GM23338 (cell line): ENCODE measurements at regions not wholly inside any gene's neighbourhood (a gene's known extent, or its start where the extent isn't known, plus 50 kb on each side); places are given as distances from the start of the nearest gene placed in this dataset.

Experiments used
- ATAC-seq: fragments of 200-7000 bp; cut with Tn5 transposase; 3 replicates; pipeline ENCODE4 v1.9.1; 2020
- DNase-seq: peaks from one replicate; pipeline ENCODE4 v3.0.0-alpha.2; 2015; ENCODE audit warnings: low spot score
- H2AFZ ChIP-seq: fragments of 200-600 bp; sonication (generic); 2 replicates; pipeline ENCODE4 v1.8.0; 2016; ENCODE audit warnings: antibody characterized with exemption, mild to moderate bottlenecking, moderate library complexity
- H3F3A ChIP-seq: fragments of 200-600 bp; sonication (generic); replicated peaks from 2 replicates; pipeline ENCODE4 v1.8.0; 2017; ENCODE audit warnings: antibody characterized with exemption, mixed run types, low read depth
- H3K27ac ChIP-seq: fragments of 200-600 bp; sonication (generic); 2 replicates; pipeline ENCODE4 v1.6.1; 2016; ENCODE audit warnings: low read depth
- H3K27me3 ChIP-seq: fragments of 200-600 bp; sonication (generic); 2 replicates; pipeline ENCODE4 v1.8.0; 2016; ENCODE audit warnings: mild to moderate bottlenecking, mixed run types, moderate library complexity; ENCODE audit not compliant: insufficient read depth
- H3K36me3 ChIP-seq: fragments of 200-600 bp; sonication (generic); 2 replicates; pipeline ENCODE4 v1.8.0; 2016; ENCODE audit warnings: mild to moderate bottlenecking; ENCODE audit not compliant: insufficient read depth
- H3K4me1 ChIP-seq: fragments of 200-600 bp; sonication (generic); 2 replicates; pipeline ENCODE4 v1.8.0; 2016; ENCODE audit warnings: mild to moderate bottlenecking, moderate library complexity; ENCODE audit not compliant: insufficient read depth
- H3K4me2 ChIP-seq: fragments of 200-600 bp; sonication (generic); 2 replicates; pipeline ENCODE4 v1.7.1; 2017; ENCODE audit warnings: mixed run types
- H3K4me3 ChIP-seq: fragments of 200-600 bp; sonication (generic); 2 replicates; pipeline ENCODE4 v1.6.1; 2016; ENCODE audit warnings: mixed run types
- H3K79me2 ChIP-seq: fragments of 200-600 bp; sonication (generic); replicated peaks from 2 replicates; pipeline ENCODE4 v1.8.0; 2017; ENCODE audit warnings: mild to moderate bottlenecking; ENCODE audit not compliant: insufficient read depth
- H3K9me2 ChIP-seq: fragments of 200-600 bp; sonication (generic); 2 replicates; pipeline ENCODE4 v1.8.0; 2017; ENCODE audit not compliant: insufficient read depth
- H4K20me1 ChIP-seq: fragments of 200-600 bp; sonication (generic); replicated peaks from 2 replicates; pipeline ENCODE4 v1.8.0; 2017; ENCODE audit warnings: mild to moderate bottlenecking; ENCODE audit not compliant: insufficient read depth
- H3K27ac Mint-ChIP-seq: 2 replicates; pipeline ENCODE4 v1.8.0; 2020; ENCODE audit warnings: inconsistent platforms, mild to moderate bottlenecking, moderate library complexity, mixed read lengths
- H3K27me3 Mint-ChIP-seq: 3 replicates; pipeline ENCODE4 v1.8.0; 2022; ENCODE audit warnings: low read depth, mild to moderate bottlenecking, moderate library complexity, mixed read lengths, inconsistent platforms; ENCODE audit not compliant: insufficient read depth, poor library complexity
- H3K36me3 Mint-ChIP-seq: 3 replicates; pipeline ENCODE4 v1.8.0; 2021; ENCODE audit warnings: low read depth, mild to moderate bottlenecking, inconsistent platforms, moderate library complexity, mixed read lengths
- H3K4me1 Mint-ChIP-seq: 3 replicates; pipeline ENCODE4 v1.8.0; 2020; ENCODE audit warnings: mild to moderate bottlenecking, inconsistent platforms, mixed read lengths
- H3K4me3 Mint-ChIP-seq: 3 replicates; pipeline ENCODE4 v1.8.0; 2021; ENCODE audit warnings: moderate library complexity, mild to moderate bottlenecking, inconsistent platforms, mixed read lengths
- H3K9me3 Mint-ChIP-seq: 3 replicates; pipeline ENCODE4 v1.8.0; 2020; ENCODE audit warnings: moderate library complexity, mild to moderate bottlenecking, inconsistent platforms, mixed read lengths
- CREB1 ChIP-seq: fragments of 250-450 bp; sonication (Bioruptor Pico); IDR thresholded peaks from 2 replicates; pipeline ENCODE4 v1.5.0; 2020; ENCODE audit warnings: low read depth, mild to moderate bottlenecking, moderate library complexity
- ETS1 ChIP-seq: IDR thresholded peaks from 2 replicates; pipeline ENCODE4 v1.6.1; 2016; ENCODE audit warnings: antibody characterized with exemption
- EZH2 ChIP-seq: fragments of 200-600 bp; sonication (generic); IDR thresholded peaks from one replicate; pipeline ENCODE4 v1.8.0; 2017; ENCODE audit warnings: antibody characterized with exemption, mild to moderate bottlenecking, low read depth; ENCODE audit not compliant: unreplicated experiment
- EZH2phosphoT487 ChIP-seq: fragments of 200-600 bp; sonication (generic); IDR thresholded peaks from one replicate; pipeline ENCODE4 v1.8.1; 2018; ENCODE audit warnings: antibody characterized with exemption; ENCODE audit not compliant: unreplicated experiment
- STAT1 ChIP-seq: IDR thresholded peaks from one replicate; pipeline ENCODE4 v1.6.1; 2016; ENCODE audit warnings: antibody characterized with exemption; ENCODE audit not compliant: unreplicated experiment
- ZNF114 ChIP-seq: fragments of 250-450 bp; sonication (Bioruptor Pico); IDR thresholded peaks from 2 replicates; pipeline ENCODE4 v1.5.0; 2020; ENCODE audit warnings: mild to moderate bottlenecking, moderate library complexity
- ZNF331 ChIP-seq: fragments of 250-450 bp; sonication (Bioruptor Pico); IDR thresholded peaks from 2 replicates; pipeline ENCODE4 v1.5.0; 2020; ENCODE audit warnings: low read depth, mild to moderate bottlenecking, moderate library complexity
- ZNF462 ChIP-seq: fragments of 250-450 bp; sonication (Bioruptor Pico); IDR thresholded peaks from 2 replicates; pipeline ENCODE4 v1.5.0; 2020; ENCODE audit warnings: mild to moderate bottlenecking, moderate library complexity

GRCh38 chr14:59038746-59039145 is 149.7 kb upstream of the DAAM1 start:
- Histone ChIP-seq H3K79me2 (no peaks in the 10 kb centered on the region), H3K9me2 (no peaks in the 10 kb centered on the region), H4K20me1 (no peaks in the 10 kb centered on the region), H3F3A (no peaks in the 10 kb centered on the region), H2AFZ (no peak overlapping the region), H3K36me3 (no peaks in the 10 kb centered on the region), H3K4me3 (no peak overlapping the region), H3K27me3 (no peaks in the 10 kb centered on the region), H3K27ac (no peak overlapping the region), H3K4me1 (no peaks in the 10 kb centered on the region), H3K4me2 (no peak overlapping the region)
- no peaks in the 10 kb centered on the region for H3K9me3 Mint-ChIP-seq
- H3K27me3 Mint-ChIP-seq, result no peaks in the 10 kb centered on the region
- H3K4me3 Mint-ChIP-seq, result no peak overlapping the region
- H3K36me3 Mint-ChIP-seq, result no peaks in the 10 kb centered on the region; the same call in 2 of the 3 replicates
- ATAC-seq (no peak), DNase-seq (no peak)
- no peak for TF ChIP-seq CREB1 (CRISPR knock-in tag)
- no peak for TF ChIP-seq EZH2
- no peak for TF ChIP-seq STAT1
- no peak for TF ChIP-seq ZNF331 (CRISPR knock-in tag)
- TF ChIP-seq ZNF114, result no peak
- no peak for TF ChIP-seq ZNF462
- TF ChIP-seq ETS1, result no peak
- TF ChIP-seq EZH2phosphoT487, result no peak
- H3K27ac Mint-ChIP-seq, result no peak overlapping the region
- no peaks in the 10 kb centered on the region for H3K4me1 Mint-ChIP-seq
